Stomach (tissue), 8 donors: ENCODE measurements at regions not wholly inside any gene's neighbourhood (a gene's known extent, or its start where the extent isn't known, plus 50 kb on each side); places are given as distances from the start of the nearest gene placed in this dataset.

Experiments
- DNase-seq, 2 donors: peaks; one replicate each; pipeline versions ENCODE4 v3.0.0 to v3.0.0-alpha.2; 2013 to 2019
- H3K27ac ChIP-seq, 5 donors: fragments of 200-600 bp in 4 of 5; sonication (generic) in 4 of 5; one replicate each; pipeline ENCODE4 v1.5.1; 2013 to 2019; ENCODE audit warnings: mild to moderate bottlenecking in 1 of 5, moderate library complexity in 1 of 5
- H3K27me3 ChIP-seq, 3 donors: fragments of 200-600 bp; sonication (generic); one replicate each; pipeline ENCODE4 v1.5.1; 2017 to 2019; ENCODE audit warnings: mixed run types in 1 of 3
- H3K36me3 ChIP-seq, 4 donors: fragments of 200-600 bp; sonication (generic); 1 replicate in 3 of 4; 2 replicates in 1 of 4; pipeline ENCODE4 v1.5.1; 2016 to 2019
- H3K4me1 ChIP-seq, 4 donors: fragments of 200-600 bp; sonication (generic); one replicate each; pipeline ENCODE4 v1.5.1; 2016 to 2019
- H3K4me3 ChIP-seq, 4 donors: fragments of 200-600 bp; sonication (generic) in 3 of 4; one replicate each; pipeline ENCODE4 v1.5.1; 2016 to 2019; ENCODE audit warnings: mild to moderate bottlenecking in 1 of 4
- H3K9me3 ChIP-seq, 4 donors: fragments of 200-600 bp; sonication (generic); one replicate each; pipeline ENCODE4 v1.5.1; 2016 to 2019
- EP300 ChIP-seq: sonication (generic); formaldehyde crosslinking; IDR thresholded peaks from one replicate; pipeline ENCODE4 v1.6.1; 2017; ENCODE audit warnings: antibody characterized with exemption
- POLR2A ChIP-seq, 4 donors: fragments of 450-650 bp; IDR thresholded peaks; one replicate each; pipeline ENCODE4 v1.6.1; 2016; ENCODE audit warnings: antibody characterized with exemption in 4 of 4, control low read depth in 2 of 4, mild to moderate bottlenecking in 1 of 4, moderate library complexity in 1 of 4
- POLR2AphosphoS5 ChIP-seq, 3 donors: sonication (generic); formaldehyde crosslinking; IDR thresholded peaks; one replicate each; pipeline ENCODE4 v1.6.1; 2016; ENCODE audit warnings: antibody characterized with exemption in 3 of 3
- WGBS, 5 donors: extraction: QIAGEN DNeasy Blood & Tissue Kit in 3 of 5; methylation state at CpG; one replicate each; pipeline versions ENCODE4 v1.1.5 to v1.1.7; 2013 to 2018; 5-methylcytosine and 5-hydroxymethylcytosine counted together
- intact Hi-C: fragments of 100-400 bp; cut with DNase I; formaldehyde crosslinking; loops from one replicate; pipeline ENCODE4 v1.15.1; 2023; ENCODE audit warnings: low total_unique reads
- TF ChIP-seq, protein P1 (sequence below), 7 experiments: fragments of 450-650 bp in 4 of 7; fragments of 200-600 bp in 3 of 7; sonication (generic) in 3 of 7; IDR thresholded peaks; one replicate each; pipeline ENCODE4 v1.5.1; 2016 to 2019; ENCODE audit warnings: antibody characterized with exemption in 7 of 7, control low read depth in 2 of 7, mild to moderate bottlenecking in 1 of 7
- donor health status: healthy with polysubstance abuse.
- donor health status: Bipolar disorder and iron deficiency.
- donor health status: healthy.

DNA sequence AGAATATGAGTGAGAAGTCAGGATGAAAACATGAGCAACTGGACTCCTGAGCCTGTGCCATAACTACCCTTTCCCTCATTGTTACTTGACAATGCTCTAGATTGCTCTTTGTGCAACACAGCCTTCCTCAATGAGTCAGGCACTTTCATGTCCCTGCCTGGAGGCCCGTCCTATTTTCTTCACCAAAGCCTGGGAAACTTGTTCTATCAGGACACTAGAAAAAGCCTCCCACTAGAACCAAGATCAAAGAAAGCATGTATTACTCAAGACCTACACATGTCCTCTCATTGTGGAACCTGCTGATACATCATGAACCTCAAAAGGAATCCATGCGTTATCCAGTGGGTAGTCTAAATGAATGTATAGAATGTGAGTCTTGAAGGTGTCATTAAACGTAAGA lies 624.5 kb downstream of the TOX3 start:
- 86 to 91% (median 87%) methylated on average over 3 of the region's 3 CpGs for WGBS, 5 donors
- Histone ChIP-seq H3K27me3 (no peaks in the 10 kb centered on the region), H3K27ac (no peak overlapping the region), H3K36me3 (no peaks in the 10 kb centered on the region), H3K4me1 (peaks cover 7 to 16% (median 10%) of the 10 kb centered on the region in 4 donors), H3K9me3 (no peaks in the 10 kb centered on the region), H3K4me3 (no peak overlapping the region)
- intact Hi-C loops, result no loop called here
- TF ChIP-seq EP300 (no peak), POLR2A (IDR thresholded peaks at IDR 0.05) (no peak), POLR2AphosphoS5 (IDR thresholded peaks at IDR 0.05) (no peak)
- TF ChIP-seq, protein P1, sequence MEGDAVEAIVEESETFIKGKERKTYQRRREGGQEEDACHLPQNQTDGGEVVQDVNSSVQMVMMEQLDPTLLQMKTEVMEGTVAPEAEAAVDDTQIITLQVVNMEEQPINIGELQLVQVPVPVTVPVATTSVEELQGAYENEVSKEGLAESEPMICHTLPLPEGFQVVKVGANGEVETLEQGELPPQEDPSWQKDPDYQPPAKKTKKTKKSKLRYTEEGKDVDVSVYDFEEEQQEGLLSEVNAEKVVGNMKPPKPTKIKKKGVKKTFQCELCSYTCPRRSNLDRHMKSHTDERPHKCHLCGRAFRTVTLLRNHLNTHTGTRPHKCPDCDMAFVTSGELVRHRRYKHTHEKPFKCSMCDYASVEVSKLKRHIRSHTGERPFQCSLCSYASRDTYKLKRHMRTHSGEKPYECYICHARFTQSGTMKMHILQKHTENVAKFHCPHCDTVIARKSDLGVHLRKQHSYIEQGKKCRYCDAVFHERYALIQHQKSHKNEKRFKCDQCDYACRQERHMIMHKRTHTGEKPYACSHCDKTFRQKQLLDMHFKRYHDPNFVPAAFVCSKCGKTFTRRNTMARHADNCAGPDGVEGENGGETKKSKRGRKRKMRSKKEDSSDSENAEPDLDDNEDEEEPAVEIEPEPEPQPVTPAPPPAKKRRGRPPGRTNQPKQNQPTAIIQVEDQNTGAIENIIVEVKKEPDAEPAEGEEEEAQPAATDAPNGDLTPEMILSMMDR (IDR thresholded peaks at IDR 0.05), result no peak
- DNase-seq, result no peak

DNA sequence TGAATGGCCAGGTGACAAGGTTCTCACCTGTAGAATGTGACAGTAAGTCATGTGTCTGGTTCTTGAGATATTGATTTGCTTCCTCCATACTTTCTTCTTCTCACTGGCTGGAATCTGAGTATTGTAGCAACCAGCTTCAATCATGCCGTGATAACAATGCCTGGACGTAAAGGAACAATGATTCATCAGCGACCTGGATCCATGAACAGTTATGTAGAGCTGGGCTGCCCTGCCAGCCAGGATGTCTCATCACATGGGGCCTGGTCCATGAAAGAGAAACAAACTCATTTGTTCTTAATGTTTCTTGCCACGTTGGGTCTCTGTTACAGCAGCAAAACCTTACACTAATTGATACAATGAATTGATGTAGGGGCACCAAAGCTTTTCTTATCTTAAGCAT lies 627.2 kb downstream of the TOX3 start:
- intact Hi-C loops, result no loop called here

DNA sequence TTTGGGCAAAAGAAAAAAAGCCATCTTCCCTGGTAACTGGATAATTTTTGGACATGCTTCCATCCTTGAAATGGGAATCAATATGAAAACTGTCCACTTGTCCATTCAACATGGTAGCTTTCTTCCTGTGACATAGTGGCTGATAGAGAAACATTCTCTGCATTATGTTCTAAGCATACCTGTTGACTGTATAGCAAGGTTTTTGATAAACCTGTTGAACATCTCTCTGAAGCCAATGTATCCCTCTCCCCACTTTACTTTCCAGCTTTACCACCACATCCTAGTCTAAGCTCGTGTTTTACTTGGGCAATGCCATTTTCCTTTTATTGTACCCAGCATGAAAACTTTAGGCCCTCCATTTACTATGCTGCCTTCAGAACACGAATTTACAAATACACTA lies 630.1 kb downstream of the TOX3 start:
- Histone ChIP-seq H3K27ac (no peak overlapping the region), H3K27me3 (no peaks in the 10 kb centered on the region), H3K9me3 (no peaks in the 10 kb centered on the region), H3K36me3 (no peaks in the 10 kb centered on the region), H3K4me3 (no peak overlapping the region), H3K4me1 (peaks cover 0 to 5% (median 0%) of the 10 kb centered on the region in 4 donors)
- DNase-seq, result no peak
- WGBS, 5 donors, result 74 to 89% (median 81%) methylated on average over 2 of the region's 2 CpGs
- TF ChIP-seq, protein P1 (IDR thresholded peaks at IDR 0.05), result no peak
- TF ChIP-seq POLR2A (IDR thresholded peaks at IDR 0.05), result no peak
- no peak for TF ChIP-seq EP300
- TF ChIP-seq POLR2AphosphoS5 (IDR thresholded peaks at IDR 0.05), result no peak
- intact Hi-C loops, result no loop called here

More for the DNA sequence above, 627.2 kb downstream of the TOX3 start:
- H3K9me3 ChIP-seq, result no peaks in the 10 kb centered on the region
- WGBS, 5 donors, result 84 to 92% (median 87%) methylated on average over 4 of the region's 4 CpGs
- no peaks in the 10 kb centered on the region for H3K36me3 ChIP-seq
- H3K4me3 ChIP-seq, result no peak overlapping the region
- H3K27ac ChIP-seq, result no peak overlapping the region
- H3K4me1 ChIP-seq, result peaks cover 5 to 16% (median 10%) of the 10 kb centered on the region in 4 donors
- no peak for DNase-seq
- TF ChIP-seq, protein P1 (IDR thresholded peaks at IDR 0.05), result no peak
- TF ChIP-seq POLR2AphosphoS5 (IDR thresholded peaks at IDR 0.05) (no peak), EP300 (no peak), POLR2A (IDR thresholded peaks at IDR 0.05) (no peak)
- no peaks in the 10 kb centered on the region for H3K27me3 ChIP-seq

DNA sequence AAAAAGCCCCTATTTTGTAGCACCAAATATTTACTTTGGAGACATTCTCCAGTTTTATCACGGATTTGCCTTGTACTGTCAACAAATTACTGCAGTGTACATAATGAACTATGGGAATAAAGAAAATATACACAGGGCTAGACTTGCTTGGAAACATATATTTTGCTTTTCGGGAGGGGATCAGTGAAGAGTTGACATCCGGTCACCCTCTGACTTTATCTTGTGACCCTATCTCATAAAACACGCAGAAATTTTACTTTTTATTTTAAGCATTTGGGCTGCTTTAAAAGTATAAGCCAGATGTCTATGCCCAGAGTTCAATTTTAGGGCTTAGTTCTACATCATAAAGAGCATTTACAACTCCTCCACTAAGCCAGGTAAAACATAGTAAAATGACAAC lies 630.7 kb downstream of the TOX3 start:
- peak overlapping the region in 1 of 5 donors; percentile 7 for H3K27ac ChIP-seq
- no peak for TF ChIP-seq EP300
- TF ChIP-seq, protein P1 (IDR thresholded peaks at IDR 0.05), result no peak
- no peak for TF ChIP-seq POLR2AphosphoS5 (IDR thresholded peaks at IDR 0.05)
- TF ChIP-seq POLR2A (IDR thresholded peaks at IDR 0.05), result no peak
- no peaks in the 10 kb centered on the region for H3K9me3 ChIP-seq
- no peak overlapping the region for H3K4me3 ChIP-seq
- peaks cover 0 to 5% (median 0%) of the 10 kb centered on the region in 4 donors for H3K4me1 ChIP-seq
- intact Hi-C loops, result no loop called here
- WGBS, 5 donors, result 23 to 45% (median 28%) methylated on average over 4 of the region's 4 CpGs
- H3K36me3 ChIP-seq, result no peaks in the 10 kb centered on the region
- DNase-seq, result no peak
- H3K27me3 ChIP-seq, result no peaks in the 10 kb centered on the region
